Neural crest cell (in vitro differentiated cells): ENCODE measurements at regions not wholly inside any gene's neighbourhood (a gene's known extent, or its start where the extent isn't known, plus 50 kb on each side); places are given as distances from the start of the nearest gene placed in this dataset.

ENCODE experiments used
- DNase-seq: peaks from one replicate; pipeline ENCODE4 v3.0.0; 2021; ENCODE audit warnings: low read depth, mixed read lengths, low spot score
- H3K27ac Mint-ChIP-seq: one replicate; pipeline ENCODE4 v1.8.0; 2021; ENCODE audit warnings: mild to moderate bottlenecking, mixed read lengths; ENCODE audit not compliant: unreplicated experiment
- H3K27me3 Mint-ChIP-seq: 2 replicates; pipeline ENCODE4 v1.8.0; 2021; ENCODE audit warnings: low read depth, mild to moderate bottlenecking, mixed read lengths
- H3K36me3 Mint-ChIP-seq: 2 replicates; pipeline ENCODE4 v1.8.0; 2021; ENCODE audit warnings: low read depth, mild to moderate bottlenecking, mixed read lengths
- H3K4me1 Mint-ChIP-seq: 2 replicates; pipeline ENCODE4 v1.8.0; 2021; ENCODE audit warnings: mixed read lengths
- H3K4me3 Mint-ChIP-seq: one replicate; pipeline ENCODE4 v1.8.0; 2021; ENCODE audit warnings: mild to moderate bottlenecking, mixed read lengths
- H3K9me3 Mint-ChIP-seq: 2 replicates; pipeline ENCODE4 v1.8.0; 2021; ENCODE audit warnings: mixed read lengths
- CTCF ChIP-seq: fragments of 200-600 bp; sonication (generic); conservative IDR thresholded peaks from 2 replicates; pipeline ENCODE4 v1.5.0; 2021; ENCODE audit warnings: antibody characterized with exemption, mild to moderate bottlenecking

GRCh38 chr5:165101709-165102108 is 1596.3 kb downstream of the MAT2B start:
- DNase-seq, result no peak
- H3K4me1 Mint-ChIP-seq, result no peaks in the 10 kb centered on the region
- no peaks in the 10 kb centered on the region for H3K27me3 Mint-ChIP-seq
- peaks cover 11% of the 10 kb centered on the region for H3K36me3 Mint-ChIP-seq
- peaks cover 18% of the 10 kb centered on the region for H3K9me3 Mint-ChIP-seq
- H3K27ac Mint-ChIP-seq, result no peak overlapping the region
- no peak for TF ChIP-seq CTCF
- no peak overlapping the region for H3K4me3 Mint-ChIP-seq

- Mint-ChIP-seq H3K27ac (no peak overlapping the region), H3K4me3 (no peak overlapping the region), H3K4me1 (no peaks in the 10 kb centered on the region), H3K27me3 (no peaks in the 10 kb centered on the region), H3K9me3 (peaks cover 9% of the 10 kb centered on the region), H3K36me3 (peaks cover 8% of the 10 kb centered on the region)
- no peak for DNase-seq
- TF ChIP-seq CTCF, result no peak
These were observed 1599.2 kb downstream of the MAT2B start for GRCh38 chr5:165104611-165105010.

GRCh38 chr5:165108809-165109208 is 1603.4 kb downstream of the MAT2B start:
- no peak for DNase-seq
- H3K27ac Mint-ChIP-seq, result no peak overlapping the region
- H3K27me3 Mint-ChIP-seq, result no peaks in the 10 kb centered on the region
- no peaks in the 10 kb centered on the region for H3K9me3 Mint-ChIP-seq
- TF ChIP-seq CTCF, result no peak
- no peaks in the 10 kb centered on the region for H3K36me3 Mint-ChIP-seq
- H3K4me1 Mint-ChIP-seq, result no peaks in the 10 kb centered on the region
- no peak overlapping the region for H3K4me3 Mint-ChIP-seq

GRCh38 chr5:165119175-165119574 is 1613.8 kb downstream of the MAT2B start:
- Mint-ChIP-seq H3K9me3 (peaks cover 2% of the 10 kb centered on the region), H3K4me3 (no peak overlapping the region), H3K36me3 (no peaks in the 10 kb centered on the region), H3K27ac (no peak overlapping the region), H3K4me1 (no peaks in the 10 kb centered on the region), H3K27me3 (no peaks in the 10 kb centered on the region)
- no peak for DNase-seq
- no peak for TF ChIP-seq CTCF

- no peaks in the 10 kb centered on the region for H3K36me3 Mint-ChIP-seq
- no peaks in the 10 kb centered on the region for H3K4me1 Mint-ChIP-seq
- no peak overlapping the region for H3K4me3 Mint-ChIP-seq
- no peak for TF ChIP-seq CTCF
- DNase-seq, result no peak
- H3K27me3 Mint-ChIP-seq, result no peaks in the 10 kb centered on the region
- H3K27ac Mint-ChIP-seq, result no peak overlapping the region
- no peaks in the 10 kb centered on the region for H3K9me3 Mint-ChIP-seq
These were observed 1621.2 kb downstream of the MAT2B start for GRCh38 chr5:165126598-165126997.

GRCh38 chr5:165127941-165128340 is 1622.5 kb downstream of the MAT2B start:
- H3K36me3 Mint-ChIP-seq, result no peaks in the 10 kb centered on the region
- no peak for TF ChIP-seq CTCF
- H3K27ac Mint-ChIP-seq, result no peak overlapping the region
- H3K4me1 Mint-ChIP-seq, result no peaks in the 10 kb centered on the region
- H3K9me3 Mint-ChIP-seq, result no peaks in the 10 kb centered on the region
- no peak for DNase-seq
- H3K4me3 Mint-ChIP-seq, result no peak overlapping the region
- no peaks in the 10 kb centered on the region for H3K27me3 Mint-ChIP-seq
